ENCODE measurements at regions not wholly inside any gene's neighbourhood (a gene's known extent, or its start where the extent isn't known, plus 50 kb on each side); places are given as distances from the start of the nearest gene placed in this dataset.

GRCh38 chr12:41724216-41724615, 420.5 kb downstream of the GXYLT1 start:
- H3K36me3 ChIP-seq (ENCODE audit: insufficient read depth): no peaks in the 10 kb centered on the region
- no peak overlapping the region for H3K4me3 ChIP-seq (ENCODE audit: low read depth, low read length)
- DNase-seq (ENCODE audit: extremely low spot score): no peak
- no peak overlapping the region for H3K27ac ChIP-seq (ENCODE audit: low read depth)
- no peaks in the 10 kb centered on the region for H3K4me1 ChIP-seq (ENCODE audit: insufficient read depth)
- 61% methylated on average over 2 of the region's 2 CpGs for WGBS

- 85% methylated on average over 3 of the region's 3 CpGs for WGBS
- Histone ChIP-seq H3K27ac (ENCODE audit: low read depth) (no peak overlapping the region), H3K4me3 (ENCODE audit: low read depth, low read length) (no peak overlapping the region), H3K36me3 (ENCODE audit: insufficient read depth) (no peaks in the 10 kb centered on the region), H3K4me1 (ENCODE audit: insufficient read depth) (no peaks in the 10 kb centered on the region)
- DNase-seq (ENCODE audit: extremely low spot score): no peak
Measured at GRCh38 chr12:41719214-41719613, 425.5 kb downstream of the GXYLT1 start.

GRCh38 chr12:41715256-41715655, 429.4 kb downstream of the GXYLT1 start:
- no peaks in the 10 kb centered on the region for H3K36me3 ChIP-seq (ENCODE audit: insufficient read depth)
- 69% methylated on average over 3 of the region's 3 CpGs for WGBS
- no peak for DNase-seq (ENCODE audit: extremely low spot score)
- H3K27ac ChIP-seq (ENCODE audit: low read depth): no peak overlapping the region
- H3K4me1 ChIP-seq (ENCODE audit: insufficient read depth): no peaks in the 10 kb centered on the region
- no peak overlapping the region for H3K4me3 ChIP-seq (ENCODE audit: low read depth, low read length)

GRCh38 chr12:41709463-41710285, 435.0 kb downstream of the GXYLT1 start:
- Histone ChIP-seq H3K27ac (ENCODE audit: low read depth) (no peak overlapping the region), H3K4me1 (ENCODE audit: insufficient read depth) (no peaks in the 10 kb centered on the region), H3K36me3 (ENCODE audit: insufficient read depth) (no peaks in the 10 kb centered on the region), H3K4me3 (ENCODE audit: low read depth, low read length) (no peak overlapping the region)
- 33% methylated on average over 5 of the region's 5 CpGs for WGBS
- DNase-seq (ENCODE audit: extremely low spot score): no peak

GRCh38 chr12:41709012-41709411, 435.7 kb downstream of the GXYLT1 start:
- WGBS: 72% methylated on average over 3 of the region's 3 CpGs
- no peak overlapping the region for H3K4me3 ChIP-seq (ENCODE audit: low read depth, low read length)
- H3K36me3 ChIP-seq (ENCODE audit: insufficient read depth): no peaks in the 10 kb centered on the region
- no peaks in the 10 kb centered on the region for H3K4me1 ChIP-seq (ENCODE audit: insufficient read depth)
- H3K27ac ChIP-seq (ENCODE audit: low read depth): no peak overlapping the region
- DNase-seq (ENCODE audit: extremely low spot score): no peak

- 78% methylated on average over 1 of the region's 1 CpG for WGBS
- Histone ChIP-seq H3K36me3 (ENCODE audit: insufficient read depth) (no peaks in the 10 kb centered on the region), H3K4me3 (ENCODE audit: low read depth, low read length) (no peak overlapping the region), H3K4me1 (ENCODE audit: insufficient read depth) (no peaks in the 10 kb centered on the region), H3K27ac (ENCODE audit: low read depth) (no peak overlapping the region)
- no peak for DNase-seq (ENCODE audit: extremely low spot score)
Measured at GRCh38 chr12:41706376-41706775, 438.3 kb downstream of the GXYLT1 start.

- Histone ChIP-seq H3K4me3 (ENCODE audit: low read depth, low read length) (no peak overlapping the region), H3K36me3 (ENCODE audit: insufficient read depth) (no peaks in the 10 kb centered on the region), H3K27ac (ENCODE audit: low read depth) (no peak overlapping the region), H3K4me1 (ENCODE audit: insufficient read depth) (no peaks in the 10 kb centered on the region)
- DNase-seq (ENCODE audit: extremely low spot score): no peak
- 39% methylated on average over 2 of the region's 2 CpGs for WGBS
Measured at GRCh38 chr12:41701943-41702601, 442.6 kb downstream of the GXYLT1 start.

GRCh38 chr12:41700940-41701339, 443.7 kb downstream of the GXYLT1 start:
- H3K4me1 ChIP-seq (ENCODE audit: insufficient read depth): no peaks in the 10 kb centered on the region
- H3K36me3 ChIP-seq (ENCODE audit: insufficient read depth): no peaks in the 10 kb centered on the region
- H3K27ac ChIP-seq (ENCODE audit: low read depth): no peak overlapping the region
- no peak overlapping the region for H3K4me3 ChIP-seq (ENCODE audit: low read depth, low read length)
- 85% methylated on average over 4 of the region's 4 CpGs for WGBS
- DNase-seq (ENCODE audit: extremely low spot score): no peak

- Histone ChIP-seq H3K4me3 (ENCODE audit: low read depth, low read length) (no peak overlapping the region), H3K4me1 (ENCODE audit: insufficient read depth) (no peaks in the 10 kb centered on the region), H3K27ac (ENCODE audit: low read depth) (no peak overlapping the region), H3K36me3 (ENCODE audit: insufficient read depth) (no peaks in the 10 kb centered on the region)
- WGBS: 94% methylated on average over 3 of the region's 3 CpGs
- no peak for DNase-seq (ENCODE audit: extremely low spot score)
Measured at GRCh38 chr12:41699658-41700057, 445.0 kb downstream of the GXYLT1 start.

- DNase-seq (ENCODE audit: extremely low spot score): no peak
- 70% methylated on average over 2 of the region's 2 CpGs for WGBS
Measured at GRCh38 chr12:41697161-41697560, 447.5 kb downstream of the GXYLT1 start.

GRCh38 chr12:41684997-41685396, 459.7 kb downstream of the GXYLT1 start:
- Histone ChIP-seq H3K36me3 (ENCODE audit: insufficient read depth) (peaks cover 3% of the 10 kb centered on the region), H3K4me3 (ENCODE audit: low read depth, low read length) (no peak overlapping the region), H3K27ac (ENCODE audit: low read depth) (no peak overlapping the region), H3K4me1 (ENCODE audit: insufficient read depth) (no peaks in the 10 kb centered on the region)
- no peak for DNase-seq (ENCODE audit: extremely low spot score)

More at GRCh38 chr12:41697161-41697560, 447.5 kb downstream of the GXYLT1 start:
- Histone ChIP-seq H3K4me1 (ENCODE audit: insufficient read depth) (no peaks in the 10 kb centered on the region), H3K4me3 (ENCODE audit: low read depth, low read length) (no peak overlapping the region), H3K36me3 (ENCODE audit: insufficient read depth) (no peaks in the 10 kb centered on the region), H3K27ac (ENCODE audit: low read depth) (no peak overlapping the region)

- Histone ChIP-seq H3K4me3 (ENCODE audit: low read depth, low read length) (no peak overlapping the region), H3K36me3 (ENCODE audit: insufficient read depth) (peaks cover 3% of the 10 kb centered on the region), H3K4me1 (ENCODE audit: insufficient read depth) (no peaks in the 10 kb centered on the region), H3K27ac (ENCODE audit: low read depth) (no peak overlapping the region)
- DNase-seq (ENCODE audit: extremely low spot score): no peak
- 54% methylated on average over 4 of the region's 4 CpGs for WGBS
Measured at GRCh38 chr12:41683513-41684240, 461.0 kb downstream of the GXYLT1 start.

GRCh38 chr12:41683023-41683422, 461.7 kb downstream of the GXYLT1 start:
- Histone ChIP-seq H3K27ac (ENCODE audit: low read depth) (no peak overlapping the region), H3K4me3 (ENCODE audit: low read depth, low read length) (no peak overlapping the region), H3K36me3 (ENCODE audit: insufficient read depth) (peaks cover 3% of the 10 kb centered on the region), H3K4me1 (ENCODE audit: insufficient read depth) (no peaks in the 10 kb centered on the region)
- 94% methylated on average over 2 of the region's 2 CpGs for WGBS
- DNase-seq (ENCODE audit: extremely low spot score): no peak

- no peak overlapping the region for H3K27ac ChIP-seq (ENCODE audit: low read depth)
- peaks cover 3% of the 10 kb centered on the region for H3K36me3 ChIP-seq (ENCODE audit: insufficient read depth)
- WGBS: 75% methylated on average over 3 of the region's 3 CpGs
- DNase-seq (ENCODE audit: extremely low spot score): no peak
- H3K4me1 ChIP-seq (ENCODE audit: insufficient read depth): no peaks in the 10 kb centered on the region
- no peak overlapping the region for H3K4me3 ChIP-seq (ENCODE audit: low read depth, low read length)
Measured at GRCh38 chr12:41681898-41682297, 462.8 kb downstream of the GXYLT1 start.
